HL-60 (cell line): ENCODE measurements at regions not wholly inside any gene's neighbourhood (a gene's known extent, or its start where the extent isn't known, plus 50 kb on each side); places are given as distances from the start of the nearest gene placed in this dataset.

ENCODE experiments used
- DNase-seq, 2 experiments: peaks; one replicate each; pipeline ENCODE4 v3.0.0-alpha.2; 2010 to 2020; ENCODE audit warnings: low read depth in 1 of 2, low spot score in 1 of 2
- H3K27ac ChIP-seq: fragments of 250-450 bp; sonication (Bioruptor Pico); replicated peaks from 2 replicates; pipeline ENCODE4 v1.5.1; 2020; ENCODE audit warnings: mild to moderate bottlenecking, moderate library complexity
- H3K27me3 ChIP-seq: fragments of 250-450 bp; sonication (Bioruptor Pico); 2 replicates; pipeline ENCODE4 v1.5.1; 2021; ENCODE audit warnings: mild to moderate bottlenecking, moderate library complexity; ENCODE audit not compliant: insufficient read depth, poor library complexity, severe bottlenecking
- H3K4me3 ChIP-seq: replicated peaks from 2 replicates; pipeline ENCODE4 v1.5.1; 2011; ENCODE audit warnings: mild to moderate bottlenecking, control low read depth, low read length; ENCODE audit not compliant: insufficient read depth
- CTCF ChIP-seq: IDR thresholded peaks from one replicate; pipeline ENCODE4 v1.5.1; 2011; ENCODE audit warnings: low read length, control low read depth, inconsistent platforms; ENCODE audit not compliant: insufficient read depth
- GABPA ChIP-seq: IDR thresholded peaks from 2 replicates; pipeline ENCODE4 v1.6.1; 2012; ENCODE audit warnings: low read depth
- POLR2AphosphoS5 ChIP-seq: IDR thresholded peaks from 2 replicates; pipeline ENCODE4 v1.6.1; 2012; ENCODE audit warnings: low read depth
- SPI1 ChIP-seq: IDR thresholded peaks from 2 replicates; pipeline ENCODE4 v1.6.1; 2012; ENCODE audit warnings: low read depth, mild to moderate bottlenecking, borderline replicate concordance
- TF ChIP-seq, protein P1 (sequence below): IDR thresholded peaks from 2 replicates; pipeline ENCODE4 v1.6.1; 2012; ENCODE audit warnings: low read depth; ENCODE audit not compliant: insufficient replicate concordance

GRCh38 chr1:198096390-198096789, 60.4 kb upstream of the NEK7 start:
- H3K27ac ChIP-seq = no peak overlapping the region
- no peak for TF ChIP-seq SPI1
- TF ChIP-seq POLR2AphosphoS5 = no peak
- TF ChIP-seq CTCF = no peak
- no peak for TF ChIP-seq GABPA
- TF ChIP-seq, protein P1, sequence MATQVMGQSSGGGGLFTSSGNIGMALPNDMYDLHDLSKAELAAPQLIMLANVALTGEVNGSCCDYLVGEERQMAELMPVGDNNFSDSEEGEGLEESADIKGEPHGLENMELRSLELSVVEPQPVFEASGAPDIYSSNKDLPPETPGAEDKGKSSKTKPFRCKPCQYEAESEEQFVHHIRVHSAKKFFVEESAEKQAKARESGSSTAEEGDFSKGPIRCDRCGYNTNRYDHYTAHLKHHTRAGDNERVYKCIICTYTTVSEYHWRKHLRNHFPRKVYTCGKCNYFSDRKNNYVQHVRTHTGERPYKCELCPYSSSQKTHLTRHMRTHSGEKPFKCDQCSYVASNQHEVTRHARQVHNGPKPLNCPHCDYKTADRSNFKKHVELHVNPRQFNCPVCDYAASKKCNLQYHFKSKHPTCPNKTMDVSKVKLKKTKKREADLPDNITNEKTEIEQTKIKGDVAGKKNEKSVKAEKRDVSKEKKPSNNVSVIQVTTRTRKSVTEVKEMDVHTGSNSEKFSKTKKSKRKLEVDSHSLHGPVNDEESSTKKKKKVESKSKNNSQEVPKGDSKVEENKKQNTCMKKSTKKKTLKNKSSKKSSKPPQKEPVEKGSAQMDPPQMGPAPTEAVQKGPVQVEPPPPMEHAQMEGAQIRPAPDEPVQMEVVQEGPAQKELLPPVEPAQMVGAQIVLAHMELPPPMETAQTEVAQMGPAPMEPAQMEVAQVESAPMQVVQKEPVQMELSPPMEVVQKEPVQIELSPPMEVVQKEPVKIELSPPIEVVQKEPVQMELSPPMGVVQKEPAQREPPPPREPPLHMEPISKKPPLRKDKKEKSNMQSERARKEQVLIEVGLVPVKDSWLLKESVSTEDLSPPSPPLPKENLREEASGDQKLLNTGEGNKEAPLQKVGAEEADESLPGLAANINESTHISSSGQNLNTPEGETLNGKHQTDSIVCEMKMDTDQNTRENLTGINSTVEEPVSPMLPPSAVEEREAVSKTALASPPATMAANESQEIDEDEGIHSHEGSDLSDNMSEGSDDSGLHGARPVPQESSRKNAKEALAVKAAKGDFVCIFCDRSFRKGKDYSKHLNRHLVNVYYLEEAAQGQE = no peak
- H3K4me3 ChIP-seq = no peak overlapping the region
- no peak for DNase-seq
- H3K27me3 ChIP-seq = no peaks in the 10 kb centered on the region

DNA sequence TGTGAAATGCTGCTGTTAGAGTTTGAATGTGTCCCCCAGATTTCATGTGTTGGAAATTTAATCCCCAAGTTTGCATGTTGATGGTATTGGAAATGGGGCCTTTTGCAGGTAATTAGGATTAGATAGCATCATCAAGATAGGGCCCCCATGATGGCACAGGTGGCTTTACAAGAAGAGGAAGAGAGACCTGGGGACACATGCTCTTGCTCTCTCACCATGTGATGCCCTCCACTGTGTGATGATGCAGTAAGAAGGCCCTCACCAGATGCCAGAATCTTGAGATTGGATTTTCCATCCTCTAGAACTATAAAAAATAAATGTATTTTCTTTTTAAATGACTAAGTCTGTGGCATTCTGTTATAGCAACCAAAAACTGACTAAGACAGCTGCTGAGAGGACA, 57.0 kb upstream of the NEK7 start:
- DNase-seq = no peak
- H3K4me3 ChIP-seq = no peak overlapping the region
- H3K27ac ChIP-seq = no peak overlapping the region
- TF ChIP-seq GABPA = no peak
- no peak for TF ChIP-seq CTCF
- no peak for TF ChIP-seq POLR2AphosphoS5
- TF ChIP-seq SPI1 = no peak
- TF ChIP-seq, protein P1 = no peak
- H3K27me3 ChIP-seq = no peaks in the 10 kb centered on the region

GRCh38 chr1:198101716-198102453, 54.9 kb upstream of the NEK7 start:
- DNase-seq = no peak
- Histone ChIP-seq H3K27me3 (no peaks in the 10 kb centered on the region), H3K27ac (no peak overlapping the region), H3K4me3 (no peak overlapping the region)
- no peak for TF ChIP-seq GABPA
- TF ChIP-seq, protein P1 = no peak
- no peak for TF ChIP-seq CTCF
- no peak for TF ChIP-seq POLR2AphosphoS5
- TF ChIP-seq SPI1 = no peak
